H1 (cell line): ENCODE measurements at regions not wholly inside any gene's neighbourhood (a gene's known extent, or its start where the extent isn't known, plus 50 kb on each side); places are given as distances from the start of the nearest gene placed in this dataset.
A peak's percentile ranks its signal among the peaks of the same experiment; 100 is the strongest.

Experiments used
- CTCF ChIA-PET: fragments of 300-600 bp; sonication (Branson Sonifier 250); formaldehyde crosslinking; loops from one replicate; lab custom pipeline; 2021; ENCODE audit not compliant: partially characterized antibody; lab: Charles Lee
- POLR2A ChIA-PET: fragments of 300-600 bp; sonication (Branson Sonifier 250); formaldehyde crosslinking; loops from one replicate; lab custom pipeline; 2021; ENCODE audit warnings: inconsistent platforms; ENCODE audit not compliant: partially characterized antibody; lab: Charles Lee
- DNase-seq, 2 experiments: peaks; one replicate each; pipeline versions ENCODE4 v3.0.0 to v3.0.0-alpha.2; 2010 to 2022; ENCODE audit warnings: low spot score in 2 of 2, low read depth in 1 of 2, mixed read lengths in 1 of 2
- FAIRE-seq: peaks from 2 replicates; lab custom pipeline; 2011; peaks lifted over from hg19 to GRCh38; lab: Jason Lieb, UNC
- H2AFZ ChIP-seq: 2 replicates; pipeline ENCODE4 v1.8.1; 2012; ENCODE audit warnings: low read length, inconsistent platforms
- H2AK5ac ChIP-seq: 2 replicates; pipeline ENCODE4 v1.6.1; 2013; ENCODE audit warnings: low read depth, low read length
- H2BK120ac ChIP-seq: replicated peaks from 2 replicates; pipeline ENCODE3; 2013; ENCODE audit warnings: low read depth, low read length, inconsistent platforms
- H2BK12ac ChIP-seq: 2 replicates; pipeline ENCODE4 v1.6.1; 2013; ENCODE audit warnings: low read depth, low read length
- H2BK15ac ChIP-seq: 2 replicates; pipeline ENCODE4 v1.6.1; 2013; ENCODE audit warnings: low read length
- H2BK20ac ChIP-seq: 2 replicates; pipeline ENCODE4 v1.6.1; 2013; ENCODE audit warnings: low read length
- H2BK5ac ChIP-seq: 2 replicates; pipeline ENCODE4 v1.6.1; 2013; ENCODE audit warnings: low read depth, low read length
- H3K14ac ChIP-seq: 2 replicates; pipeline ENCODE4 v1.6.1; 2013; ENCODE audit warnings: inconsistent platforms; ENCODE audit not compliant: insufficient read length
- H3K18ac ChIP-seq: 2 replicates; pipeline ENCODE4 v1.6.1; 2013; ENCODE audit warnings: low read length; ENCODE audit errors: extremely low read depth
- H3K23ac ChIP-seq: 2 replicates; pipeline ENCODE4 v1.6.1; 2013; ENCODE audit warnings: inconsistent platforms; ENCODE audit not compliant: insufficient read length
- H3K23me2 ChIP-seq: 2 replicates; pipeline ENCODE4 v1.6.1; 2013; ENCODE audit warnings: low read depth, low read length
- H3K27ac ChIP-seq: 2 replicates; pipeline ENCODE4 v1.6.1; 2011; ENCODE audit warnings: low read depth, low read length, inconsistent platforms
- H3K27me3 ChIP-seq, 4 experiments: replicated peaks in 1 of 4; 1 replicate in 1 of 4; 2 replicates in 3 of 4; pipeline versions ENCODE4 v1.6.1 to v1.8.1; 2011 to 2013; ENCODE audit warnings: low read length in 3 of 4, mild to moderate bottlenecking in 3 of 4, inconsistent platforms in 2 of 4, mixed read lengths in 2 of 4, moderate library complexity in 1 of 4; ENCODE audit not compliant: control insufficient read depth in 3 of 4, insufficient read depth in 3 of 4; ENCODE audit errors: extremely low read depth in 1 of 4
- H3K36me3 ChIP-seq, 4 experiments: 2 replicates each; pipeline versions ENCODE4 v1.6.1 to v1.8.1; 2011 to 2013; ENCODE audit warnings: mild to moderate bottlenecking in 4 of 4, low read length in 3 of 4, moderate library complexity in 2 of 4, control low read depth in 1 of 4, inconsistent platforms in 1 of 4; ENCODE audit not compliant: insufficient read depth in 4 of 4, control insufficient read depth in 2 of 4
- H3K4ac ChIP-seq: replicated peaks from 2 replicates; pipeline ENCODE3; 2013; ENCODE audit warnings: low read length, low read depth, mixed read lengths, inconsistent platforms; ENCODE audit not compliant: insufficient read length
- H3K4me1 ChIP-seq, 4 experiments: replicated peaks in 1 of 4; 1 replicate in 1 of 4; 2 replicates in 3 of 4; pipeline versions ENCODE4 v1.6.1 to v1.8.1; 2011 to 2013; ENCODE audit warnings: low read length in 3 of 4, inconsistent platforms in 2 of 4, mixed read lengths in 1 of 4; ENCODE audit not compliant: insufficient read depth in 4 of 4, control insufficient read depth in 3 of 4
- H3K4me2 ChIP-seq, 2 experiments: 2 replicates each; pipeline versions ENCODE4 v1.6.1 to v1.8.1; 2011 to 2013; ENCODE audit warnings: low read depth in 2 of 2, low read length in 2 of 2, control low read depth in 1 of 2, inconsistent platforms in 1 of 2, mild to moderate bottlenecking in 1 of 2; ENCODE audit not compliant: insufficient read depth in 1 of 2
- H3K4me3 ChIP-seq, 4 experiments: fragments of 200-600, 300-600 bp in 1 of 4; sonication (generic), shearing (Covaris generic), sonication (Bioruptor Twin) in 1 of 4; 2 replicates each; pipeline versions ENCODE4 v1.5.1 to v1.8.1; 2011 to 2016; ENCODE audit warnings: low read length in 4 of 4, low read depth in 3 of 4, control low read depth in 2 of 4, inconsistent platforms in 2 of 4, mild to moderate bottlenecking in 2 of 4, mixed read lengths in 1 of 4, moderate library complexity in 1 of 4; ENCODE audit not compliant: insufficient read depth in 2 of 4; ENCODE audit errors: extremely low read depth in 1 of 4
- H3K56ac ChIP-seq: replicated peaks from 2 replicates; pipeline ENCODE3; 2013; ENCODE audit warnings: low read depth, mild to moderate bottlenecking, mixed read lengths, low read length, inconsistent platforms; ENCODE audit not compliant: insufficient read length
- H3K79me1 ChIP-seq: 2 replicates; pipeline ENCODE4 v1.6.1; 2013; ENCODE audit warnings: low read depth, low read length, control low read depth
- H3K79me2 ChIP-seq, 2 experiments: 2 replicates each; pipeline versions ENCODE4 v1.6.1 to v1.8.1; 2012 to 2013; ENCODE audit warnings: low read length in 2 of 2, mild to moderate bottlenecking in 2 of 2, inconsistent platforms in 1 of 2; ENCODE audit not compliant: insufficient read depth in 2 of 2, control insufficient read depth in 1 of 2
- H3K9ac ChIP-seq, 4 experiments: replicated peaks in 1 of 4; 1 replicate in 1 of 4; 2 replicates in 3 of 4; pipeline versions ENCODE4 v1.6.1 to v1.8.1; 2011 to 2013; ENCODE audit warnings: low read depth in 3 of 4, low read length in 3 of 4, control low read depth in 2 of 4, mild to moderate bottlenecking in 2 of 4, moderate library complexity in 2 of 4, inconsistent platforms in 1 of 4; ENCODE audit errors: extremely low read depth in 1 of 4
- H3K9me3 ChIP-seq, 2 experiments: 2 replicates each; pipeline versions ENCODE4 v1.6.1 to v1.8.1; 2012 to 2013; ENCODE audit warnings: mild to moderate bottlenecking in 2 of 2, moderate library complexity in 2 of 2, control low read depth in 1 of 2, inconsistent platforms in 1 of 2, low read depth in 1 of 2, low read length in 1 of 2, mixed read lengths in 1 of 2; ENCODE audit not compliant: insufficient read depth in 2 of 2
- H4K20me1 ChIP-seq, 2 experiments: replicated peaks in 1 of 2; 2 replicates each; pipeline versions ENCODE3 to v1.8.1; 2011 to 2013; ENCODE audit warnings: inconsistent platforms in 2 of 2, low read length in 2 of 2, mild to moderate bottlenecking in 1 of 2; ENCODE audit not compliant: insufficient read depth in 2 of 2, control insufficient read depth in 1 of 2
- H4K5ac ChIP-seq: 2 replicates; pipeline ENCODE4 v1.6.1; 2013; ENCODE audit warnings: low read length, low read depth, mixed read lengths, inconsistent platforms; ENCODE audit not compliant: insufficient read length
- H4K8ac ChIP-seq: 2 replicates; pipeline ENCODE4 v1.8.0; 2013; ENCODE audit warnings: mild to moderate bottlenecking, moderate library complexity, low read length, inconsistent platforms; ENCODE audit not compliant: insufficient read depth; ENCODE audit errors: extremely low read depth
- H4K91ac ChIP-seq: replicated peaks from 2 replicates; pipeline ENCODE3; 2013; ENCODE audit warnings: low read length, mixed read lengths, inconsistent platforms; ENCODE audit not compliant: insufficient read length
- CTBP2 ChIP-seq: IDR thresholded peaks from 2 replicates; pipeline ENCODE4 v1.7.0; 2011; ENCODE audit warnings: borderline replicate concordance, mild to moderate bottlenecking, moderate library complexity, mixed read lengths, low read length; ENCODE audit not compliant: insufficient read depth, insufficient read length
- CTCF ChIP-seq, 3 experiments: IDR thresholded peaks; 1 replicate in 2 of 3; 2 replicates in 1 of 3; pipeline versions ENCODE4 v1.5.1 to v1.6.1; 2011; ENCODE audit warnings: low read length in 3 of 3, mild to moderate bottlenecking in 3 of 3, inconsistent platforms in 2 of 3, low read depth in 1 of 3, moderate library complexity in 1 of 3; ENCODE audit not compliant: insufficient read depth in 1 of 3; ENCODE audit errors: control extremely low read depth in 1 of 3
- EP300 ChIP-seq, 2 experiments: IDR thresholded peaks; 1 replicate in 1 of 2; 2 replicates in 1 of 2; pipeline ENCODE4 v1.6.1; 2011 to 2012; ENCODE audit warnings: low read depth in 2 of 2, low read length in 2 of 2, mild to moderate bottlenecking in 2 of 2, borderline replicate concordance in 1 of 2, inconsistent platforms in 1 of 2, moderate library complexity in 1 of 2
- POLR2A ChIP-seq, 2 experiments: IDR thresholded peaks; 1 replicate in 1 of 2; 2 replicates in 1 of 2; pipeline ENCODE4 v1.6.1; 2011; ENCODE audit warnings: low read depth in 2 of 2, low read length in 2 of 2, mild to moderate bottlenecking in 2 of 2; ENCODE audit errors: control extremely low read depth in 1 of 2
- RXRA ChIP-seq: IDR thresholded peaks from 2 replicates; pipeline ENCODE4 v1.6.1; 2011; ENCODE audit warnings: low read depth, mild to moderate bottlenecking, low read length, moderate library complexity; ENCODE audit not compliant: insufficient read depth
- SRF ChIP-seq: IDR thresholded peaks from 2 replicates; pipeline ENCODE4 v1.6.1; 2011; ENCODE audit warnings: mild to moderate bottlenecking, low read depth, low read length, moderate library complexity
- SUZ12 ChIP-seq: fragments of 200-600 bp; sonication (generic); IDR thresholded peaks from 2 replicates; pipeline ENCODE4 v1.6.1; 2012; ENCODE audit warnings: mild to moderate bottlenecking, inconsistent platforms, low read length, moderate library complexity, mixed read lengths
- TAF7 ChIP-seq: optimal IDR thresholded peaks from 2 replicates; pipeline ENCODE3; 2011; ENCODE audit warnings: low read depth, mild to moderate bottlenecking, inconsistent platforms, low read length, moderate library complexity, borderline replicate concordance
- TCF12 ChIP-seq: IDR thresholded peaks from 2 replicates; pipeline ENCODE4 v1.6.1; 2011; ENCODE audit warnings: low read depth, mild to moderate bottlenecking, low read length
- USF2 ChIP-seq: IDR thresholded peaks from 2 replicates; pipeline ENCODE4 v1.6.1; 2011; ENCODE audit warnings: low read length, improper control_type of control experiment
- YY1 ChIP-seq: IDR thresholded peaks from 2 replicates; pipeline ENCODE4 v1.6.1; 2011; ENCODE audit warnings: low read depth, mild to moderate bottlenecking, low read length
- WGBS, 2 experiments: shearing (Covaris generic) in 1 of 2; methylation state at CpG; one replicate each; pipeline versions ENCODE4 v1.1.6 to v1.1.7; 2013 to 2015; ENCODE audit warnings: low lambda C conversion rate in 2 of 2, mixed read lengths in 2 of 2, inconsistent platforms in 1 of 2, low coverage in 1 of 2, missing lambda C conversion rate in 1 of 2; ENCODE audit not compliant: insufficient replicate concordance in 2 of 2, insufficient coverage in 1 of 2, insufficient read length in 1 of 2; ENCODE audit errors: extremely low coverage in 1 of 2, missing lambda C conversion rate in 1 of 2; 5-methylcytosine and 5-hydroxymethylcytosine counted together

- Histone ChIP-seq H2BK12ac (no peak overlapping the region), H3K9me3 (no peaks in the 10 kb centered on the region), H4K5ac (no peak overlapping the region), H3K36me3 (no peaks in the 10 kb centered on the region), H3K23me2 (no peaks in the 10 kb centered on the region), H3K9ac (no peak overlapping the region), H3K4me1 (peaks cover 0 to 2% (median 0%) of the 10 kb centered on the region in 4 experiments; a peak in 2 of 7 replicates), H4K91ac (no peak overlapping the region), H3K23ac (no peak overlapping the region), H2AK5ac (no peak overlapping the region), H3K4me3 (no peak overlapping the region), H2BK15ac (no peak overlapping the region), H3K18ac (peak overlapping the region; percentile 13; the same call in 1 of the 2 replicates), H3K4ac (no peak overlapping the region), H4K20me1 (no peaks in the 10 kb centered on the region), H2BK20ac (no peak overlapping the region; the same call in 1 of the 2 replicates), H2BK120ac (no peak overlapping the region), H3K56ac (no peak overlapping the region), H4K8ac (no peak overlapping the region), H3K14ac (no peak overlapping the region), H2BK5ac (no peak overlapping the region), H2AFZ (peak overlapping the region; percentile 55; the same call in 1 of the 2 replicates), H3K27me3 (no peaks in the 10 kb centered on the region), H3K79me1 (no peaks in the 10 kb centered on the region), H3K79me2 (no peaks in the 10 kb centered on the region), H3K4me2 (no peak overlapping the region), H3K27ac (no peak overlapping the region)
- ChIA-PET CTCF (no interaction called here), POLR2A (no interaction called here)
- FAIRE-seq (no peak), DNase-seq (no peak)
- 80% methylated on average over 5 of the region's 5 CpGs; no CpG with 5 or more reads in 1 of the 2 experiments for WGBS, 2 experiments
- TF ChIP-seq TAF7 = no peak
- no peak for TF ChIP-seq RXRA
- TF ChIP-seq CTBP2 = no peak
- no peak for TF ChIP-seq YY1
- TF ChIP-seq USF2 = no peak
- no peak for TF ChIP-seq EP300 (IDR thresholded peaks at IDR 0.05; ENCODE audit: borderline replicate concordance in 1 of 2, low read depth in 2 of 2, low read length in 2 of 2)
- TF ChIP-seq TCF12 = no peak
- TF ChIP-seq SUZ12 = no peak
- TF ChIP-seq SRF = no peak
- no peak for TF ChIP-seq CTCF (IDR thresholded peaks at IDR 0.05; ENCODE audit: control extremely low read depth in 1 of 3, insufficient read depth in 1 of 3, low read depth in 1 of 3, low read length in 3 of 3)
- no peak for TF ChIP-seq POLR2A (IDR thresholded peaks at IDR 0.05; ENCODE audit: control extremely low read depth in 1 of 2, low read depth in 2 of 2, low read length in 2 of 2)
Observed at GRCh38 chr6:100255701-100256100, 209.0 kb downstream of the SIM1 start.
